Activated CD8-positive, alpha-beta memory T cell treated with anti-CD3 and anti-CD28 coated beads for 36 hours (primary cell): ENCODE measurements at regions not wholly inside any gene's neighbourhood (a gene's known extent, or its start where the extent isn't known, plus 50 kb on each side); places are given as distances from the start of the nearest gene placed in this dataset.
"Not testable (repeated sequence)": the region's sequence is repeated elsewhere in the genome, so short reads cannot be mapped to it uniquely, and the experiment has no call there.

ENCODE experiments used
- CTCF ChIA-PET: fragments of 350-600 bp; sonication (Branson Sonifier 250); formaldehyde crosslinking; loops from one replicate; lab custom pipeline; 2021; ENCODE audit warnings: antibody characterized with exemption; lab: Charles Lee
- POLR2A ChIA-PET: fragments of 350-600 bp; sonication (Branson Sonifier 250); formaldehyde crosslinking; loops from one replicate; lab custom pipeline; 2021; ENCODE audit warnings: antibody characterized with exemption; lab: Charles Lee

DNA sequence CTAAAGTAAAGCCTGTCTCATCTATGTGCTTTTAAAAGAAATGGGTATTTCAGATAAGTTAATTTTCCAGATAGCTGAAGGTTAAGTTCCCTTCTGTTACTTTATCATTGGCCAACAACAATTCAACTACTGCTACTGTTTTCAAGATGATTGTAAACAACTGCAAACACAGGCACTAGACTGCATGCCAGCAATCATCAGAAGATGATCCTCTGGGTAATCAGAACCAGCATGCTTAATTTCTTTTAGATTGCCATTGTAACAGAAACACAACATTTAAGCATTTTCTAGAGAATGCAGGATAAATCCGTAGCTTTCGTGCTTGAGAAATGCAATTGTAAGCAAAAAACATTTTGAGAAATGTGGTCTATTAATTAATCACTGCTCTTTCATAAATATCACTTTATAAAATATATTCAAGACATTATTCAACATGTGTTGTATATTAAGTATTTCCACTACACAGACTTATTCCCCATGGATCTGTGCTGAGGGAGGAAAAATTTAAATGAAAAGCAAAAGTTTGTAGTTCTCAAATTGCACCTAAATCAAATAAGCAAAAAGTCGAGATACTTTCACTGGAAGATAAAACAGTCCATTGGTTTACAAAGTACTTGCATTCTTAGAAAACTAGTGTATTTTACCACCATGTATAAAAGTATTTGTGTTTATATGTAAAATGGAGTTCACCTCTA, 133.7 kb downstream of the ATL2 start:
- ChIA-PET POLR2A (no interaction called here), CTCF (no interaction called here)

DNA sequence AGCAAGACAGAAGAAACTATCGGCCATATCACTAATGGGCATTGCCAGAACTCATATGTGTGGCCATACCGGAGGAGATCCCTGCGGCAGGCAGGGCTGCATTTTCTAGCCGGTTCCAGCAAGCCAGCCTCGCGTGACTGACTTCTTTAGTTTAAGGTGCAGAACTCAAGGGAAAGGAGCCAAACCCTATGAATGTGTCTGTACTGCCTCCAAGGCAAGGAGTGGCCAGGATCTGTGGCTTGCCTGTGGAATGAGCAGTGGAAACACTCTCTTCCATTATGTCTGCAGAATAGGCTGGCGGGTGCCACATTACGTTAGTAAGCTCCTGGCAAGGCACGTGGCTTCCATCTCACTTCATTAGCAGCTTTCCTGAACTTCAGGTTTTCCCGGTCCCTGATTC, 137.6 kb downstream of the ATL2 start:
- CTCF ChIA-PET: no interaction called here
- POLR2A ChIA-PET: no interaction called here

GRCh38 chr2:38238705-38239104, 138.4 kb downstream of the ATL2 start:
- POLR2A ChIA-PET: not testable (repeated sequence)
- CTCF ChIA-PET: interaction anchor here (0.5 kb wide), 1 partner anchor 1118 kb away, joined by 5 read pairs; no protein-coding TSS in a partner anchor

GRCh38 chr2:38237311-38237710, 139.8 kb downstream of the ATL2 start:
- ChIA-PET POLR2A (no interaction called here), CTCF (no interaction called here)

GRCh38 chr2:38233231-38233983, 143.7 kb downstream of the ATL2 start:
- CTCF ChIA-PET: no interaction called here
- POLR2A ChIA-PET: no interaction called here

DNA sequence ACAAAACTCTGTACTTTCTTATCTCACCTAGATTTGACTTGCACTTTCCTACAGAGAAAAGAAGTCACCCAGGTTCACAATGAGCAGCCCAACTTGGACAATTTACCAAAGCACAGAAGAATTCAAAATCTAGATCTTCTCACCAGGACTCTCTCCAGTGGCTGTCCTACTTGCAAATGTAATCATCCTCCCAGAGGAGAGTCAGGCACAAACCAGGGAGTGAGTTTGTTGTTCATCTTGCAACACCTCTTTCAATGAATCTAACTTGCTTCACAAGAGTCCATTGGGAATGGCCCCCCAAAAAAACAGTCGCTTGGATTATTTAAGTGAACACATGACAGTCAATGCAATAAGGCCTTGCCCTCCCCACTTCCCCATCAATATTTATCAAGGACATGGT, 144.6 kb downstream of the ATL2 start:
- POLR2A ChIA-PET: no interaction called here
- CTCF ChIA-PET: no interaction called here

DNA sequence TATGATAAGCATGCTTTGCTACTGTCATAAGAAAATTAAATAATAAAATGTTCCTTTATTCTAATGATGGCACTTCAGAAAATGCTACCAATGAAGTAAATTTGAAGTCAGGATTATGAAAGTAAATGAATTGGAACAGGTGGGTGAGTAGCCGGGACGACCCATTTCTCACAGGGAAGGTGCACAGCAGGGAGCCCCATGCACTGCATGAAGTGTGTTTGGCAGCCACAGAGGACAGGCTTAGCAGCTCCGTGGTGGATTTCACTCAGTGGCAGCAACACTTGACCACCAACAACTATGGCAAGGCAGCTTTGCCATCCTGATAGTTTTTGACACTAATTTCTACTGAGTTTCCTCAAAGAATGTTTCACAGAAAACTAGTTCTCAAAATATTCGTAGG, 146.3 kb downstream of the ATL2 start:
- ChIA-PET CTCF (no interaction called here), POLR2A (no interaction called here)

GRCh38 chr2:38228753-38229152, 148.3 kb downstream of the ATL2 start:
- ChIA-PET CTCF (no interaction called here), POLR2A (no interaction called here)

DNA sequence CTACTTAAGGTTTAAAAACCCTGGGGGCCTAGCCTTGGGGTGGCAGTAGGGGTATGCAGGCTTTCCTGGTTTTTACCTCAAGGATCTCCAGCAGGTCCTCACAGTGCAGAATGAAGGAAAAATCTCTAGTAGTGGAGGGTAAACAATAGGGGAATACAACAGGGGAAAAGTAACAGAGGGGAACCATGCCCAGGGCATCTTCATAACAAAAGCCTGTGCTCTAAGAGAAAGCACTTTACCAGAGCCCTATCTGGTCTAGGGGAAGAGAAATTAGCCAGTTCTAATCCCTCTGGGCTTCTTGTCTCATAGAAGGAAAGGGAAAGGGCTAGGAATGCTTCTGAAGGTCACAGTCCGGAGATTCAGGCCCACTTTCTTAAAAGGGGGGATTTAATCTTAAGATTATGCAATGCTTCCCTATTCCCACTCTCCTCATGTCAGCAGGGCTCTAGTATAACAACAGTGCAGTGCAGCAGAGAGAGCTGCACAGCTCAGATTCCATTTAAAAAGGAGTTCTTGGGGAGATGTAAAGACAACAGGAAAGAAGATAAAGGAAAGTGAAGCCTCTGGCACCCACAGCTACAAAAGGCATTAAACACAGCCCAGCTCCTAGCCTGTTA, 149.0 kb upstream of the CYP1B1 start:
- CTCF ChIA-PET: no interaction called here
- POLR2A ChIA-PET: no interaction called here

- CTCF ChIA-PET: no interaction called here
Observed at GRCh38 chr2:38224181-38224580, 148.2 kb upstream of the CYP1B1 start.

DNA sequence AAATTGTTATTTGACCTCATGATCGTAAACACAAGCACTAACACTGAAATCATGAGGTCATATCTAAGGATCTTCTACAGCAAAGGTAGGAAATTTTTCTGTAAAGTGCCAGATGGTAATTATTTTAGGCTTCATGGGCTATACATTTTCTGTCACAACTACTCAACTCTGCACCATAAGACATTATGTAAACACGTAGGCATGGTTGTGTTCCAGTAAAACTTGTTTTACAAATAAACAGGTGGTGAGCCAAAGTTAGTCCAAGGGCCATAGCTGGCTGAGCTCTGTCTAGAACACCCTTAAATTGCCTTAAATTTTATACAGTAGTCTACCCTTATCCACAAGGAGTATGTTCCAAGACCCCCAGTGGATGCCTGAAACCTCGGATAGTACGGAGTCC, 147.3 kb upstream of the CYP1B1 start:
- ChIA-PET CTCF (no interaction called here), POLR2A (no interaction called here)

More at GRCh38 chr2:38224181-38224580, 148.2 kb upstream of the CYP1B1 start:
- POLR2A ChIA-PET: no interaction called here

DNA sequence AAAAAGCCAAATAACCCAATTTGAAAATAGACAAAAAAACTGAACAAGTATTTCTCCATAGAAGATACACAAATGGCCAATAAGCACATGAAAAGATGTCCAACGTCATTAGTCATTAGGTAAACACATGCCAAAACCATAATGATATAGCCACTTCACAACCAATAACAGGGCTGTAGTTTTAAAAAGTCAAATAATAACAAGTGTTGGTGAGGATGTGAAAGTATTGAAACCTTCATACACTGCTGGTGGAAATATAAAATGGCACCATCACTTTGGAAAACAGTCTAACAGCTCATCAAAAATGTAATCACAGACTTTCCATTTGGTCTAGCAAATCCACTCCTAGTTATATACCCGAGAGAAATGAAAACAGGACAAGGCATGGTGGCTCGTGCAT, 144.2 kb upstream of the CYP1B1 start:
- ChIA-PET CTCF (no interaction called here), POLR2A (no interaction called here)

- ChIA-PET POLR2A (no interaction called here), CTCF (no interaction called here)
Observed at GRCh38 chr2:38218995-38219394, 143.0 kb upstream of the CYP1B1 start.

DNA sequence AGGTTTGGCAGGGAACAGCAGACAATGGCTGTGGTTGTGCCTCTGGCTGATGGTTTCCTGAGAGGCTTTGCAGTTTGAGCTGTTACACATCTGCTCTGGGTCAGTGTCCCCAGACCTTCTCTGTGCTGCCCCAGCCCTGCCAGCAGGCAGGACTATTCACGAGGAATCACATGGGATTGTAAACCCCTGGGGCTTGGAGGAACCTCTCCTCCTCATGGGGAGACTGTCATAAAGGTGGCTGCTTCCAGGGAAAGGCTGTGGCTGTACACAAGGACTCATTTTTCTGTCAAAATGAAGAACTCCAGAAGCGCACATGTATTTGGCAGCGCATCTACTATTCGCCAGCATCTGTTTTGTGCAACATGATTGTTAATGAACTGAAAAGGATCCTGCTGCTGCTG, 142.6 kb upstream of the CYP1B1 start:
- POLR2A ChIA-PET: no interaction called here
- CTCF ChIA-PET: no interaction called here

DNA sequence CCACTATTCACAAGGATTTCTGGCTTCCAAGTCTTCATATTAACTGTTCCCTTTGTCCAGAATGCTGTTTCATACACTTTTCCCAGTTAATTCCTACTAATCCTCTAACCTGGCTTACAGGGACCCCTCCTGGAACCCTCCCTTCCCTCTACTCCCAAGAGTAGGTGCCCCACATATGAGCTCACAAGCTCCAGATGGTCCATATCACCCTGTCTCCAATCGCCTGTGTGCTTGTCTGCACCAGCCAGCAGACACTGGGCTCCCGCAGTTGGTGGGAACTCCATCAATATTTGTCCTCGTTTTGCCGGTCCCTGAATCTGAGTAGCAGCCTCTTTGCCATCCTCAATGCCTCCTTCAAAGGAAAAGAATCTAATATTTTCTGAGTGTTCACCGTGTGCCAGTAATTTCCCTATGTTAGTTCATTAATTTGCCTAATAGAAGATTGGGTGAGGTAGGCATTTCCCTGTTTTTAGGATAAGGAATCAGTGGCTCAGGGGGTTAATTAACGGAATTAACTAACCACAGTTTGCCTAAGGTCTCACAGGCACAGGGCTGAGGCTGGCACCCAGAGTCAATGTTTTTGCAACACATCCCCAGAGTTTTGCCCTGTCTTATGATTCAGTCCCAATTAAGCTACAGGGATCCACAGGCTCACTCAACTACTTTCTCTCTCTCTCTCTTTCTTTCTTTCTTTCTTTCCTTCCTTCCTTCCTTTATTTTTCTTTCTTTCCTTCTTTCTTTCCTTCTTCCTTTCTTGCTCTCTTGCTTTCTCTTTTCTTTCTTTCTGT, 141.6 kb upstream of the CYP1B1 start:
- CTCF ChIA-PET: no interaction called here

DNA sequence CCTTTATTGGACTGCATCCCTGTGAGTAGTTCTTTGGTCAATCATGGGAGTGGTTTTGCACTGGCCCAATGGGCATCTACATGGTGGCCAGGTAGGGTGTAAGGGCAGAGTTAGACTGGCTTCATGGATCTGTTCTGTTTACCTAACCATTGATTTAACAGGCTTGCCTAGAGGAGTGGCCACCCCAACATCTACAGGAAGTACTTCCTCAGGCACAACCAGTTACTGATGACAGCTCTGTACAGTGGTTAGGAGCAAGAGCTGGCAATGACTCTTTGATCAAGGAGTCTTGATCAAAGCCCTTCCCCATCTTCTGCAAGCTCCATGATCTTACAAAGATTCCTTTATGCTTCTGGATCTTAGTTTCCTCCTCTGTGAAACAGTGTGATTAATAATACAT, 140.9 kb upstream of the CYP1B1 start:
- POLR2A ChIA-PET: no interaction called here
- CTCF ChIA-PET: no interaction called here

More for the DNA sequence above, 141.6 kb upstream of the CYP1B1 start:
- POLR2A ChIA-PET: no interaction called here

DNA sequence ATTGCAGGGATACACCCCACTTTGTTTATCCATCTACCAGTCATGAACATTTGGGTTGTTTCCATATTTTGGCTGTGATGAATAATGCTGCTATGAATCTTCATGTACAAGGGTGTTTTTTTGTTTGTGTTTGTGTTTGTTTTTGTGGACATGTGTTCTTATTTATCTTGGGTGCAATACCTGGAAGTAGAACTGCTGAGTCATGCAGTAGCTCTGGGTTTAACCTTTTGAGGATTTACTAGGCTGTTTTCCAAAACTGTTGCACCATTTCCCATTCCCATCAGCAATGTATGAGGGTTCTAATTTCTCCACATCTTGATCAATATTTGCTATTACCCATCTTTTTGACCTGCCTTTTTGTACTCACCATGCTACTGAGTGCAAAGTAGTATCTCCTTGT, 140.0 kb upstream of the CYP1B1 start:
- CTCF ChIA-PET: no interaction called here
- POLR2A ChIA-PET: no interaction called here

GRCh38 chr2:38215522-38215921, 139.6 kb upstream of the CYP1B1 start:
- ChIA-PET POLR2A (no interaction called here), CTCF (no interaction called here)

DNA sequence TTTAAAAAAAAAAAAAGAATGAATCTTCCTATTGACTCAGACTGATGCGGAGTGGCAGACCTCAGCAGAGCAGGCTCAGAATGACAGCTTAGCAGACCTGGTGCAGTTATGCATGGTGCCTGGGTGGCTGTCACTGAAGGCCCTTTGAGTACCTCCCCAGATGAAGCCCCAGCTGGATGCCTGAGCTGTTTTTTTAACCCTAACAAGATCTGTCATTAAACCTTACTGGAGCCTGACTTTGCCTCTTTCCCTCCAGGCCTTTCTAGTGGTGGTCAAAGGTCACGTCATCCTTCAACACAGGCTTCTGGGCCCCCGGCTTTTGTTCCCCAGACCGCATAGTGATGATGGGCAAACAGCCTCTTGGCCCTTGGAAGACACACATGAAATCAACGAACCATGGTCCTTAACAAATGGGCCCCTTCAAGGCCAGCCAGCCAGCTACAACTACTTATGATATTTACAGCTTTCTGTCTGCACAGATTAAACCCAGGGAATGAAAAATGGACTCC, 138.3 kb upstream of the CYP1B1 start:
- CTCF ChIA-PET: no interaction called here
- POLR2A ChIA-PET: no interaction called here

DNA sequence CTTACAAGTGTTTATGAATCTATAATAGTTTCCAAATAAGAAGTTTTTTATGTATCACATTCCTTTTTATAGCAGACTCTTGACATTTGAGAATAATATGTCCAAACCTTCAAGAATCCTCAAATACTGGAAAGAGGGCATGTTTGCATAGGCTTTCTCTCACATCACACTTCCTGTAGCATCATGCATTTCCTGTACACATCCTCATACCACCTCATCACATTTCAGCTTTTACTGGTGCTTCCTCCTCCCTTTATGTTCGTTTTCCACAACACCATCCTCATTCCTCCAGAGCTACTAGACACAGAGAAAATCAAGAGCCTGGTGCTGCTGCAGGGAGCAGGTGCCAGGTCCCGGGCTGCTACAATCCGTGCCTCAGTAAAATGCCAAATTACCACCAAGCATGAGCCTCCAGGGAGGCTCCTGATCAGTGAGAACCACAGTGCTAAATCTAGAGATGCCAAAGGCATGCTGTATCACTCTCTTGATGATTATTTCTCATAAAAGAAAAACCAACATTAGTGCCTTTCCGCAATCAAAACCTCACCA, 137.7 kb upstream of the CYP1B1 start:
- ChIA-PET POLR2A (no interaction called here), CTCF (no interaction called here)
